T-cell (primary cell): ENCODE measurements at regions not wholly inside any gene's neighbourhood (a gene's known extent, or its start where the extent isn't known, plus 50 kb on each side); places are given as distances from the start of the nearest gene placed in this dataset.

Experiments
- ATAC-seq, 4 experiments: fragments of 200-7000 bp in 3 of 4; fragments of 150-1000 bp in 1 of 4; cut with Tn5 transposase; replicated peaks in 1 of 4; 1 replicate in 3 of 4; 2 replicates in 1 of 4; pipeline ENCODE4 v1.10.0; 2021; ENCODE audit warnings: moderate library complexity in 3 of 4, mild to moderate bottlenecking in 2 of 4, moderate number of reproducible peaks in 1 of 4
- CTCF ChIA-PET, 2 donors: fragments of 300-600 bp; sonication (Branson Sonifier 250); formaldehyde crosslinking; loops; one replicate each; lab custom pipeline; 2022; ENCODE audit warnings: antibody characterized with exemption in 2 of 2; lab: Charles Lee
- POLR2A ChIA-PET, 2 donors: fragments of 300-600 bp; sonication (Branson Sonifier 250); formaldehyde crosslinking; loops; one replicate each; lab custom pipeline; 2022; ENCODE audit warnings: antibody characterized with exemption in 2 of 2; lab: Charles Lee
- DNase-seq, 35 experiments: peaks; one replicate each; pipeline versions ENCODE4 v3.0.0 to v3.0.0-alpha.2; 2013 to 2023
- H3K27ac ChIP-seq: one replicate; pipeline ENCODE4 v1.5.1; 2013; ENCODE audit warnings: low read length
- H3K27me3 ChIP-seq, 2 experiments: replicated peaks in 1 of 2; 1 replicate in 1 of 2; 2 replicates in 1 of 2; pipeline versions ENCODE4 v1.6.1 to v1.7.0; 2013; ENCODE audit warnings: low read length in 1 of 2, mixed read lengths in 1 of 2; ENCODE audit not compliant: control insufficient read depth in 2 of 2, insufficient read depth in 2 of 2; ENCODE audit errors: extremely low read depth in 1 of 2
- H3K36me3 ChIP-seq, 2 donors: 1 replicate in 1 of 2; 2 replicates in 1 of 2; pipeline versions ENCODE4 v1.6.1 to v1.7.0; 2013; ENCODE audit warnings: low read length in 1 of 2; ENCODE audit not compliant: control insufficient read depth in 2 of 2, insufficient read depth in 1 of 2; ENCODE audit errors: extremely low read depth in 1 of 2
- H3K4me1 ChIP-seq, 2 experiments: 1 replicate in 1 of 2; 2 replicates in 1 of 2; pipeline versions ENCODE4 v1.6.1 to v1.7.0; 2013; ENCODE audit warnings: low read length in 2 of 2, mixed read lengths in 1 of 2; ENCODE audit not compliant: insufficient read depth in 2 of 2, control insufficient read depth in 1 of 2; ENCODE audit errors: extremely low read depth in 1 of 2
- H3K4me3 ChIP-seq, 2 donors: 1 replicate in 1 of 2; 2 replicates in 1 of 2; pipeline versions ENCODE4 v1.5.1 to v1.7.0; 2013; ENCODE audit warnings: mild to moderate bottlenecking in 2 of 2, low read length in 1 of 2, moderate library complexity in 1 of 2; ENCODE audit not compliant: control insufficient read depth in 1 of 2; ENCODE audit errors: extremely low read depth in 1 of 2
- H3K9me3 ChIP-seq: 2 replicates; pipeline ENCODE4 v1.7.0; 2013
- H3K27ac Mint-ChIP-seq, 2 donors: one replicate each; pipeline ENCODE4 v1.8.0; 2020 to 2021; ENCODE audit warnings: mild to moderate bottlenecking in 2 of 2, mixed read lengths in 2 of 2
- H3K27me3 Mint-ChIP-seq, 2 donors: one replicate each; pipeline ENCODE4 v1.8.0; 2021 to 2022; ENCODE audit warnings: mixed read lengths in 2 of 2
- H3K36me3 Mint-ChIP-seq: one replicate; pipeline ENCODE4 v1.8.0; 2021; ENCODE audit warnings: mixed read lengths
- H3K4me1 Mint-ChIP-seq, 3 donors: one replicate each; pipeline ENCODE4 v1.8.0; 2020 to 2022; ENCODE audit warnings: mixed read lengths in 3 of 3, mild to moderate bottlenecking in 1 of 3
- H3K4me3 Mint-ChIP-seq, 3 donors: one replicate each; pipeline ENCODE4 v1.8.0; 2020 to 2022; ENCODE audit warnings: mild to moderate bottlenecking in 3 of 3, mixed read lengths in 3 of 3, moderate library complexity in 3 of 3
- H3K9me3 Mint-ChIP-seq, 3 donors: one replicate each; pipeline ENCODE4 v1.8.0; 2020 to 2022; ENCODE audit warnings: mixed read lengths in 3 of 3
- WGBS: methylation state at CpG from one replicate; pipeline ENCODE4 v1.1.5; 2013; ENCODE audit warnings: missing lambda C conversion rate; ENCODE audit not compliant: insufficient coverage; 5-methylcytosine and 5-hydroxymethylcytosine counted together

GRCh38 chr12:111297703-111298426 lies 71.0 kb downstream of the PHETA1 start:
- ChIA-PET CTCF (interaction anchor here in 1 of 2 donors (1.0 kb wide), 1 partner anchor 360 kb away, joined by 6 read pairs; no protein-coding TSS in a partner anchor), POLR2A (no interaction called here)
- Mint-ChIP-seq H3K27me3 (peaks cover 1 to 3% of the 10 kb centered on the region in 2 donors), H3K9me3 (peaks cover 0 to 3% (median 0%) of the 10 kb centered on the region in 3 donors), H3K4me1 (no peaks in the 10 kb centered on the region), H3K27ac (no peak overlapping the region), H3K4me3 (no peak overlapping the region), H3K36me3 (no peaks in the 10 kb centered on the region)
- Histone ChIP-seq H3K9me3 (no peaks in the 10 kb centered on the region), H3K4me1 (no peaks in the 10 kb centered on the region), H3K27me3 (peaks cover 0 to 25% of the 10 kb centered on the region in 2 experiments), H3K36me3 (no peaks in the 10 kb centered on the region), H3K4me3 (no peak overlapping the region), H3K27ac (no peak overlapping the region)
- ATAC-seq (no peak), DNase-seq (no peak)
- 93% methylated on average over 5 of the region's 12 CpGs for WGBS

- CTCF ChIA-PET: no interaction called here
- Histone ChIP-seq H3K27me3 (peaks cover 0 to 25% of the 10 kb centered on the region in 2 experiments), H3K27ac (no peak overlapping the region), H3K36me3 (no peaks in the 10 kb centered on the region), H3K4me3 (no peak overlapping the region), H3K9me3 (no peaks in the 10 kb centered on the region), H3K4me1 (no peaks in the 10 kb centered on the region)
- Mint-ChIP-seq H3K36me3 (no peaks in the 10 kb centered on the region), H3K4me1 (no peaks in the 10 kb centered on the region), H3K9me3 (peaks cover 0 to 2% (median 0%) of the 10 kb centered on the region in 3 donors), H3K27ac (no peak overlapping the region), H3K4me3 (no peak overlapping the region), H3K27me3 (peaks cover 1 to 3% of the 10 kb centered on the region in 2 donors)
- DNase-seq: no peak
- WGBS: 71% methylated on average over 7 of the region's 7 CpGs
- POLR2A ChIA-PET: no interaction called here
- ATAC-seq: no peak
Observed at GRCh38 chr12:111296906-111297463, 71.9 kb downstream of the PHETA1 start.

GRCh38 chr12:111295176-111295575 lies 73.7 kb downstream of the PHETA1 start:
- no peaks in the 10 kb centered on the region for H3K9me3 ChIP-seq
- no peaks in the 10 kb centered on the region for H3K4me1 ChIP-seq
- ChIA-PET POLR2A (no interaction called here), CTCF (no interaction called here)
- H3K27ac Mint-ChIP-seq: no peak overlapping the region
- H3K27ac ChIP-seq: no peak overlapping the region
- no peaks in the 10 kb centered on the region for H3K36me3 Mint-ChIP-seq
- WGBS: 77% methylated on average over 8 of the region's 10 CpGs
- H3K36me3 ChIP-seq: no peaks in the 10 kb centered on the region
- no peaks in the 10 kb centered on the region for H3K27me3 Mint-ChIP-seq
- H3K4me1 Mint-ChIP-seq: no peaks in the 10 kb centered on the region
- no peak overlapping the region for H3K4me3 ChIP-seq
- H3K27me3 ChIP-seq: peaks cover 0 to 31% of the 10 kb centered on the region in 2 experiments
- no peak overlapping the region for H3K4me3 Mint-ChIP-seq
- peaks cover 0 to 4% (median 0%) of the 10 kb centered on the region in 3 donors for H3K9me3 Mint-ChIP-seq
- DNase-seq (no peak), ATAC-seq (no peak)

GRCh38 chr12:111293266-111294009 lies 75.5 kb downstream of the PHETA1 start:
- Histone ChIP-seq H3K27ac (no peak overlapping the region), H3K4me1 (no peaks in the 10 kb centered on the region), H3K27me3 (peaks cover 0 to 21% of the 10 kb centered on the region in 2 experiments), H3K36me3 (no peaks in the 10 kb centered on the region), H3K4me3 (no peak overlapping the region), H3K9me3 (no peaks in the 10 kb centered on the region)
- Mint-ChIP-seq H3K4me1 (no peaks in the 10 kb centered on the region), H3K4me3 (no peak overlapping the region), H3K27me3 (no peaks in the 10 kb centered on the region), H3K9me3 (peaks cover 0 to 4% (median 0%) of the 10 kb centered on the region in 3 donors), H3K27ac (no peak overlapping the region), H3K36me3 (no peaks in the 10 kb centered on the region)
- POLR2A ChIA-PET: no interaction called here
- DNase-seq (no peak), ATAC-seq (no peak)
- 92% methylated on average over 17 of the region's 20 CpGs for WGBS
- CTCF ChIA-PET: no interaction called here

- H3K27me3 Mint-ChIP-seq: peaks cover 0 to 3% of the 10 kb centered on the region in 2 donors
- H3K27ac ChIP-seq: no peak overlapping the region
- peaks cover 0 to 4% (median 0%) of the 10 kb centered on the region in 3 donors for H3K9me3 Mint-ChIP-seq
- ATAC-seq: no peak
- no peak overlapping the region for H3K27ac Mint-ChIP-seq
- H3K4me3 ChIP-seq: no peak overlapping the region
- no peaks in the 10 kb centered on the region for H3K4me1 Mint-ChIP-seq
- H3K27me3 ChIP-seq: peaks cover 0 to 15% of the 10 kb centered on the region in 2 experiments
- H3K36me3 ChIP-seq: no peaks in the 10 kb centered on the region
- CTCF ChIA-PET: no interaction called here
- DNase-seq: no peak
- 94% methylated on average over 12 of the region's 12 CpGs for WGBS
- H3K4me3 Mint-ChIP-seq: no peak overlapping the region
- POLR2A ChIA-PET: no interaction called here
- H3K9me3 ChIP-seq: no peaks in the 10 kb centered on the region
- H3K4me1 ChIP-seq: no peaks in the 10 kb centered on the region
- H3K36me3 Mint-ChIP-seq: no peaks in the 10 kb centered on the region
Observed at GRCh38 chr12:111291357-111291756, 77.5 kb downstream of the PHETA1 start.

- ATAC-seq (no peak), DNase-seq (no peak)
- H3K9me3 ChIP-seq: no peaks in the 10 kb centered on the region
- peaks cover 0 to 4% (median 0%) of the 10 kb centered on the region in 3 donors for H3K9me3 Mint-ChIP-seq
- H3K27me3 ChIP-seq: peaks cover 0 to 22% of the 10 kb centered on the region in 2 experiments
- H3K27ac Mint-ChIP-seq: no peak overlapping the region
- ChIA-PET POLR2A (no interaction called here), CTCF (no interaction called here)
- H3K4me3 Mint-ChIP-seq: no peak overlapping the region
- no peak overlapping the region for H3K4me3 ChIP-seq
- H3K36me3 ChIP-seq: no peaks in the 10 kb centered on the region
- WGBS: 74% methylated on average over 6 of the region's 10 CpGs
- no peaks in the 10 kb centered on the region for H3K36me3 Mint-ChIP-seq
- H3K27me3 Mint-ChIP-seq: peaks cover 0 to 8% of the 10 kb centered on the region in 2 donors
- H3K27ac ChIP-seq: no peak overlapping the region
- H3K4me1 ChIP-seq: no peaks in the 10 kb centered on the region
- H3K4me1 Mint-ChIP-seq: no peaks in the 10 kb centered on the region
Observed at GRCh38 chr12:111288771-111289170, 80.1 kb downstream of the PHETA1 start.
